ENCODE measurements at regions not wholly inside any gene's neighbourhood (a gene's known extent, or its start where the extent isn't known, plus 50 kb on each side); places are given as distances from the start of the nearest gene placed in this dataset.

DNA sequence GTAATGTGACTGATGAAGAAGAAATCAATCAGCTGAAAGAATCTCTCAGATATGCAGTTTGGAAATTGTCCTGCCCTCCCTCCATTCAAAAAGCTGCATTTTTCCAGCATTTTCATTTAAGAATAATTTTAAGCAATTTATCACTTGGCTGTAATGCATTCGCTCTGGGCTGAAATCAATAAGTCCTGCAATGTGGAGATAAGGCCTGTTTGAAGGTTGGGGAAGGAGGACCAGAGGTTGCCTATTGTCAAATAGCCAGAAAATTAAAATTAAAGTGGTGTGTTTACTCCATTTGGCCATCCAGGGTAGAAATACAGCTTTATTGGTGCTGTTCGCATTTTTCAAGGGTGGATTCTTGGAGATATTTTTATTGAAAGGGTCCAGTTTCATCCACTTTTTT is 187.6 kb upstream of the NFIA start:
- ChIA-PET POLR2A (no interaction called here), CTCF (ENCODE audit: unreplicated experiment) (no interaction called here)
- TF ChIP-seq, protein P1, sequence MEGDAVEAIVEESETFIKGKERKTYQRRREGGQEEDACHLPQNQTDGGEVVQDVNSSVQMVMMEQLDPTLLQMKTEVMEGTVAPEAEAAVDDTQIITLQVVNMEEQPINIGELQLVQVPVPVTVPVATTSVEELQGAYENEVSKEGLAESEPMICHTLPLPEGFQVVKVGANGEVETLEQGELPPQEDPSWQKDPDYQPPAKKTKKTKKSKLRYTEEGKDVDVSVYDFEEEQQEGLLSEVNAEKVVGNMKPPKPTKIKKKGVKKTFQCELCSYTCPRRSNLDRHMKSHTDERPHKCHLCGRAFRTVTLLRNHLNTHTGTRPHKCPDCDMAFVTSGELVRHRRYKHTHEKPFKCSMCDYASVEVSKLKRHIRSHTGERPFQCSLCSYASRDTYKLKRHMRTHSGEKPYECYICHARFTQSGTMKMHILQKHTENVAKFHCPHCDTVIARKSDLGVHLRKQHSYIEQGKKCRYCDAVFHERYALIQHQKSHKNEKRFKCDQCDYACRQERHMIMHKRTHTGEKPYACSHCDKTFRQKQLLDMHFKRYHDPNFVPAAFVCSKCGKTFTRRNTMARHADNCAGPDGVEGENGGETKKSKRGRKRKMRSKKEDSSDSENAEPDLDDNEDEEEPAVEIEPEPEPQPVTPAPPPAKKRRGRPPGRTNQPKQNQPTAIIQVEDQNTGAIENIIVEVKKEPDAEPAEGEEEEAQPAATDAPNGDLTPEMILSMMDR (conservative IDR thresholded peaks at IDR 0.05; ENCODE audit: low read length), result no peak
- TF ChIP-seq EZH2phosphoT487 (IDR thresholded peaks at IDR 0.05; ENCODE audit: borderline replicate concordance, low read depth, low read length), result no peak
- H3K4me3 ChIP-seq (ENCODE audit: low read depth, low read length, poor library complexity, severe bottlenecking), result no peak overlapping the region
- no peaks in the 10 kb centered on the region for H3K9me2 ChIP-seq (ENCODE audit: insufficient read depth, low read length)
- no peak for DNase-seq (ENCODE audit: low spot score)
- H3K4me2 ChIP-seq (ENCODE audit: low read length), result no peak overlapping the region
- intact Hi-C loops (cut with micrococcal nuclease; ENCODE audit: unreplicated experiment), result no loop called here
- no peaks in the 10 kb centered on the region for H3K9me3 ChIP-seq (ENCODE audit: low read length)
- H3K79me2 ChIP-seq (ENCODE audit: insufficient read depth, low read depth, low read length), result no peaks in the 10 kb centered on the region
- H3K27ac ChIP-seq (ENCODE audit: low read depth, low read length, poor library complexity, severe bottlenecking), result no peak overlapping the region
- H3K36me3 ChIP-seq (ENCODE audit: insufficient read depth, low read length), result no peaks in the 10 kb centered on the region
- no peaks in the 10 kb centered on the region for H4K20me1 ChIP-seq (ENCODE audit: insufficient read depth, low read length)
- no peak overlapping the region for H2AFZ ChIP-seq (ENCODE audit: low read length)
- H3K4me1 ChIP-seq (ENCODE audit: insufficient read depth, low read length, poor library complexity, severe bottlenecking), result no peaks in the 10 kb centered on the region
- no TSS peak for BruUV-seq (replicated peaks)

GRCh38 chr1:60894130-60894529 is 188.2 kb upstream of the NFIA start:
- intact Hi-C loops (cut with micrococcal nuclease; ENCODE audit: unreplicated experiment), result no loop called here
- Histone ChIP-seq H3K4me1 (ENCODE audit: insufficient read depth, low read length, poor library complexity, severe bottlenecking) (no peaks in the 10 kb centered on the region), H4K20me1 (ENCODE audit: insufficient read depth, low read length) (no peaks in the 10 kb centered on the region), H3K27ac (ENCODE audit: low read depth, low read length, poor library complexity, severe bottlenecking) (no peak overlapping the region), H3K36me3 (ENCODE audit: insufficient read depth, low read length) (no peaks in the 10 kb centered on the region), H3K79me2 (ENCODE audit: insufficient read depth, low read depth, low read length) (no peaks in the 10 kb centered on the region), H3K4me3 (ENCODE audit: low read depth, low read length, poor library complexity, severe bottlenecking) (no peak overlapping the region), H3K4me2 (ENCODE audit: low read length) (no peak overlapping the region), H3K9me2 (ENCODE audit: insufficient read depth, low read length) (no peaks in the 10 kb centered on the region), H3K9me3 (ENCODE audit: low read length) (no peaks in the 10 kb centered on the region), H2AFZ (ENCODE audit: low read length) (no peak overlapping the region)
- ChIA-PET POLR2A (no interaction called here), CTCF (ENCODE audit: unreplicated experiment) (no interaction called here)
- TF ChIP-seq, protein P1 (conservative IDR thresholded peaks at IDR 0.05; ENCODE audit: low read length), result no peak
- no peak for TF ChIP-seq EZH2phosphoT487 (IDR thresholded peaks at IDR 0.05; ENCODE audit: borderline replicate concordance, low read depth, low read length)
- BruUV-seq (replicated peaks), result no TSS peak
- DNase-seq (ENCODE audit: low spot score), result no peak

DNA sequence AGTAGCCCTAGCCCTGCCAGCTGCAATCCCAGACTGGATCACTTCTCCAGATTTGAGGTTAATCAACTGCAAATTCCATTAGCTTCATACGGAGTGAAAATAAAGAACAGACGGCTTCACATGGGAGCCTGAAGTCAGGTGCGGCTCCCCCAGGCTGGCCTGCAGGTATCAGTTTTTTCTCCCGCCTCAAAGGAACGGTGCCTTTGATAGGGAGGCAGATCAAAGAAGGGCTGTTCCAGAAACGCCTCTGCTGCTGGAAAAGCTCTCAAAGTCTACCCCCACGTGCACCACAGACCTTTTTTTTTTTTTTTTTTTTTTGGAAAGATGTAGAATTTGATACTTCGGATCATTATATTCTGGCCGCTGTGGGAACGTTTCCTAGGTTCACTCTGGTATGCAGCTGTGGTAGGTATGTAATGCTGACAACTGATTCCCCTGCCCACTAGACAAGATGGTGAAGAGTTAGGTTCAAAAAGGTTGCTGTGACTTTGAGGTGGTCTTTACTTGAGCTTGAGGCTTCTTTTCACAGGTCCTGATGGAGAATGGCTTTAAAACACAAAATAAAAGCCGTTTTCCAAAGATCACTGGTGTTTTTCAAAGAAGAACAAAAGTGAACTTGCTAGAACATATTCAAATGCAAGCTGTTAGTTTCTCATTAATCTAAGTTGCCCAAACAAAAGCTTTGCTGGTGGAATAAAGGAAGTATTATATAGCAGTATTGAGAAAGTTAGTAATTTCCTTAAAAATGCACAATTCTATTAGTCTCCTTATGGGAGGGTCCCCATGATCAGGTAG is 189.0 kb upstream of the NFIA start:
- Histone ChIP-seq H3K79me2 (ENCODE audit: insufficient read depth, low read depth, low read length) (no peaks in the 10 kb centered on the region), H3K4me3 (ENCODE audit: low read depth, low read length, poor library complexity, severe bottlenecking) (no peak overlapping the region), H3K36me3 (ENCODE audit: insufficient read depth, low read length) (no peaks in the 10 kb centered on the region), H4K20me1 (ENCODE audit: insufficient read depth, low read length) (no peaks in the 10 kb centered on the region), H3K9me3 (ENCODE audit: low read length) (no peaks in the 10 kb centered on the region), H3K9me2 (ENCODE audit: insufficient read depth, low read length) (no peaks in the 10 kb centered on the region), H3K4me2 (ENCODE audit: low read length) (no peak overlapping the region), H2AFZ (ENCODE audit: low read length) (no peak overlapping the region), H3K4me1 (ENCODE audit: insufficient read depth, low read length, poor library complexity, severe bottlenecking) (no peaks in the 10 kb centered on the region), H3K27ac (ENCODE audit: low read depth, low read length, poor library complexity, severe bottlenecking) (no peak overlapping the region)
- POLR2A ChIA-PET, result interaction anchor here (0.6 kb wide), 1 partner anchor 30 kb away, joined by 3 read pairs; no protein-coding TSS in a partner anchor
- no TSS peak for BruUV-seq (replicated peaks)
- no peak for DNase-seq (ENCODE audit: low spot score)
- CTCF ChIA-PET (ENCODE audit: unreplicated experiment), result no interaction called here
- intact Hi-C loops (cut with micrococcal nuclease; ENCODE audit: unreplicated experiment), result no loop called here
- TF ChIP-seq, protein P1 (conservative IDR thresholded peaks at IDR 0.05; ENCODE audit: low read length), result no peak
- TF ChIP-seq EZH2phosphoT487 (IDR thresholded peaks at IDR 0.05; ENCODE audit: borderline replicate concordance, low read depth, low read length), result no peak

Measured in OCI-LY7 (cell line).